Stimulated activated CD4-positive, alpha-beta T cell treated with anti-CD3 and anti-CD28 coated beads, Interleukin-12 subunit alpha, Interleukin-12 subunit beta, amount 100 ng/mL, for 24 hours (primary cell): ENCODE measurements at regions not wholly inside any gene's neighbourhood (a gene's known extent, or its start where the extent isn't known, plus 50 kb on each side); places are given as distances from the start of the nearest gene placed in this dataset.

Experiments
- DNase-seq, 2 experiments: peaks; one replicate each; pipeline ENCODE4 v3.0.0-alpha.2; 2020; ENCODE audit warnings: low read depth in 2 of 2

DNA sequence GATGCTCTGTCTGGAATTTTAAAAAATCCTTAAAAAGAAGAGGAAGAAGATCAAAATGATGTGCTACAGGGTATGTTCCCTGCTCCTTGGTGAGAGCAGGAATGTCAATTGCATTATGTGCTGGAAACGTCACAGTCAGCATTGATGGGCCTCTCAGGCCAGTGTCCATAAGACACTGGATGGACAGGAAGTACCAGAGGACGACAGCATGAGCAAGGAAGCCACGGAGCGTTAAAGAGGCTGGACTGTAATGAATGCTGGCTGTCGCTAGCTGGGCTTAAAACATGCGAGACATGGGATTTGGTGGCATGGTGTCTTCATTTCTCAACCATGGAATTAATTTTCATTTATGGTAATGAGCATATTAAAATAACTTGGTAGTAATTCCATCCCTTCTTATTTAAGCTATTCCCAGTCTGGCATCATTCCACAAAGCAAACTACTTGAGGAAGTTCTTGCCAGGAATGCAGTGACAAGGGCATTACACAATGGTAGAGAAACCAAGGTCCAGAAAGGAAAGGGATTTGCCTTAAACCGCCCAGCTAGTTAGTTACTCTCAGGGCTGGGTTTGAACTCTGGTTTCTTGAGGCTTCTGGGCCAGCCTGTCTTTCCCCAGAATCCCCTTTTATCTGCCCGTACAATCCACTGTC, 166.6 kb upstream of the SOX4 start:
- no peak for DNase-seq

DNA sequence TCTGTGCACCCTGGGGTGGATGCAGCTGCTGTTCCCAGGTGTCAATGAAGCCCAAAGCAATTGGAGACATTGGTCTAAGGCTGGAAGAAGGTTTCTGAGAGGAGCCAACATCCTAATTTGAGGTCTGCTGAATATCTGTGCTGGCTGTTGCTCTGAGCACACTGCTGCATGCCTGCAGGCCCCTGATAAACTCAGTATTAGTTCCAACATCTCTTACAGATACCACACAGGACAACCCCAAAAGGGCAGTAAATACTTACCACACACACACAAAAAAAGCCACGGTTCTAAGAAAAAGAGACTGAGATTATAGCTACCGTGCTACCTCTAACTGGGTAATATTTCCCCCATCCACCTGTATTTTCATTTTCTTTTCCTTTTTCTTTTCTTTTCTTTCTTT, 164.3 kb upstream of the SOX4 start:
- no peak for DNase-seq

DNA sequence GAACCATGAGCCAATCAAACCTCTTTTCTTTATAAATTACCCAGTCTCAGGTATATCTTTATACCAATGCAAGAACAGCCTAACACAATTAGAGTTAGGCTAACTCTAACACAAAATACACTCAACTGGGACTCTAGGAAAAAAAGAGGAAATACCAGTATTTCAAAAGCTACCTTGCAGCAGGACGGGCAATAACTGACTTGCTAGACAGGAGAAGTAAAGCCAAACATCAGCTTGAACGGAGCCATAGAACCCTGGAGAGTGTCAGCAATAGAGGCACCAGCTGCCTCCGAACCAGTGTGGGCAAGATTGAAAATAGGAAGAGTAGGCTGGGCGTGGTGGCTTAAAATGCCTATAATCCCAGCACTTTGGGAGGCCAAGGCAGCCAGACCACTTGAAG, 162.0 kb upstream of the SOX4 start:
- no peak for DNase-seq

DNA sequence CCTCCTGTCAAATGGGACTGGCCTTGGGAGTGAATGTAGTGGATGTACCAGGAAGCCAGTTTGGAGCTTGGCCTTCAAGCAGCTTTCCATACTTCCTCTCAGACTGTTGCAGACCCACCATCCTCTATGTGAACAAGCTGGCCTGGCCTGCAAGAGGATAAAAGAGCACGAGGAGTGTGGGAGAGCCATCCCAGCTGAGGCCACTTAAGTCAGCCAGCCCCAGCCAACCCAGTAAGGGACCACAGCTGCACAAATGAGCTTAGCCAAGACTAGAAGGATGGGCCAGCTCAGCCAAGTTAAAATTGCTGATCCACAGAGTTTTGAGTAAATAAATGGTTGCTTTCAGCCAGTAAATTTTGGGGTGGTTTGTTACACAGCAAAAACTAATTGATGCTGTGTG, 156.9 kb upstream of the SOX4 start:
- no peak for DNase-seq

DNA sequence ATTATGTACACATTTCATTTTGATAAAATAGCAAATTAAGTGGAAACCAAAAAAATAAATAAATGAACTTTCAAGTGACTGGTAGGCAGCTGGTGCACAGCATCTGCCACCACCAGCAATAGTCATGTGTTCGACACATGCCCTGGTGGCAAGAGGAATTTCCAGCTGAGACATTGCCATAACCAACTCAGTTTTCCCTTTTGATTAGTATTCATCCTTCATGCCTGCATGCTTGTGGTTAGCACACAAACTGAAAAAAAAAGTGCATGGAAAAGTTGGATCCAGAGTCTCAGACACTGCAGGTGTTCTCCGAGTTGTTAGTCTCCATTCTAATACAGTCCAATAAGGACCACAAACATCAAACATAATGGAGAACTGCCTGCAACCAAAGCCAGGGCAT, 156.0 kb upstream of the SOX4 start:
- DNase-seq = no peak

DNA sequence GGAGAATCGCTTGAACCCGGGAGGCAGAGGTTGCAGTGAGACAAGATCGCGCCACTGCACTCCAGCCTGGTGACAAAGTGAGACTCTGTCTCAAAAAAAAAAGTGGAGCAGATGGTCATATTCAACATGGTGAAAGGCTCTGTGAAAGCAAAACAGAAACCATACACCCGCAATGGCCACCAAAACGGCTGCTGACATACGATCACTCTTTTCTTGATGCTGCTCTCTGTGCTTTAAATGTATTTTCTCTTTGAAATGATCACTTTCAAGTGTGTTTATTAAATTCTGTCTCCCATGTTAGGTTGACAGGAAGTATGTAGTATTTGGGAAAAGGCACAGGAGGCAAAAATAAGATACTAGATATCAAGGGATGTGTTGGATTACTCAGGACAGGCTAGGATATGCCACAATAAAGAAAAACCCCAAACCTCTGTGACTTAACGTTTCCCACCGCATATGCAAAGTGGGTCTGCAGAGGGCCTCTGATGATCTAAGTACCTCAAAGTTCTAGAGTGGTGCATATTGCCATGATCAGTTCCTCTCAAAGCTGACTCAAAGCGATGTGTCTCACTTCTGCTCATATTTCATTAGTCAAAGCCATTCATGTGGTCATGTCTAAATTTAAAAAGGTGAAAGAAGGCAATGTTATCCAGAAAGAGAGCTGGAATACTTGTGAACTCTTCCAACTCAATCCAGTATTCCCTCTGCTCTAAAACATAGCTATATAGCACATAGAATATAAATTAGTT, 155.1 kb upstream of the SOX4 start:
- peak in 1 of 2 experiments; percentile 19 for DNase-seq

DNA sequence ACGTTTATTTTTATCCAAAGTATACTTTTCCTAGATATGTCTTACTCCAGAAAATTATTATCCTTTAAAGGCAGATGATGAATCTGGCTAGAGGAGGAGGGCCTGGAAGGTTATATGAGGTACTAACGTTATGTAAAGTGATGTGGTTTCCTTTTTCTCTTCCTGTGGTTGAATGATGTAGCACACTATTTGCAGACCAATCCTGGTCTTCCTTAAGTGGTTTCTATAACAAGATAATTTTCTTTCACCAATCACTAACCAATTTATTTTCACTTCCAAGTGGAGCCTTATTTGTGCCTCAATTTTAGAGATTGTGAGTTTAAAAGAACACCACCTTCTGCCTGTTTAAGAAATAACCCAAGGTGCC, 154.6 kb upstream of the SOX4 start:
- DNase-seq = no peak

DNA sequence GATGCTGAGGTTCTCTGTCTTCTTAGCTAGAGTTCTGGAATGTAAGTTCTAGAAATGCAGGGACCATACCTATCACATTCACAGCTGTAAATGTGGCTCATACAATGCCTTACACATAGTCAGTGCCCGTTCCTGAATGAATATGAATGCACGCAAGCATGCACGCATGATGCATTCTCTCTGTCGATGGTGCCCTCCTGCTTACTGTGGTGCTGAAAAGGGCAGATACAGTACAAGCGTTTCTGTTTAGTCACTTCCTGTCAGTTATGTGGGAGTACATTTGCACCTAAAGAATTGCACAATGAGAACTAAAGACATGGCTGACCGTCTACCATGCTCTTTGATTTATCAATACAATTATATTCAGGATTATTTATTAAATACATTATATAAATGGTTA, 152.2 kb upstream of the SOX4 start:
- DNase-seq = no peak

DNA sequence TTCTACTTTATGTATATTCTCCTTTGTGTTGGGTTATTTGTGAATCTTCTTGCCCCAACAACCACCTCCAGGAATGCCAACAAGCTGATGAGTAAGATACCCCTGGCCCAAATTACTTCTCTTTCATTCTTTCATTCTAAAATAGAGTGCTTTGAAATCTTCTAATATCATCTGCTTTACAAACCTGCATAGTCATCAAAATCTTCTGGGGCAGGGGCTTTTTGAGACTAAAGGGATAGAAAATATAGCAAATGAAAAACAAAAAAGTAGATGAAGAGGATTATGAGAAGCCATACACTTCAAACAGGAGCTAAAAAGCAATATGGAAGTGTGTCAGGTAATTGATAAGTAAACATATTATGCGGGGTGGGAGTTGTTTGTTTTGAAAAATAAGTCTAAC, 150.7 kb upstream of the SOX4 start:
- no peak for DNase-seq

DNA sequence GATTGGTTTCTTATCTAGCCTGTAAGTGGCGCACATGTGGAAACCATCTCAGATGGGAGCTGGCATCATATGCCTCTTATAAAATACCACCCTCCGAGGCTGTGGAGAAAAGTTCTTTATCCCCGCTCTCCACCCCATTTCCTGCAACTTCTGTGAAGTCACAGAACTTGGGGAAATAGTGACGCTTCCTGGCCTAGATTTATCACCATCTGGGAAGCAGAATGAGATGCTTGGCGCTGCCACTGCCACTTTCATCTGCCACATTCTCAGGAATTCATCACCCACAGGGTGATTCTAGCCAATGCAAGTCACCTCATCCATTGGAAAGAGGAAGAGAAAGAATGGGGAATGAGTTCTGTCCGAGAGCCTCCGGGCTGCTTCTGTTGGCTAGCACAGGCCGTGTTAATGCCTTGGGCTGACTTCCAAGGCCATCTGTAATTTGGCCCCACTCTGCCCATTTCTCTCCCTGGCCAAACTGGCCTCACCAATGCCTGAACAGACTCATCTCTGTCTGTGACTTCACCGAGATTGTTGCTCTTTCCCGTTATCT, 148.8 kb upstream of the SOX4 start:
- DNase-seq = no peak

DNA sequence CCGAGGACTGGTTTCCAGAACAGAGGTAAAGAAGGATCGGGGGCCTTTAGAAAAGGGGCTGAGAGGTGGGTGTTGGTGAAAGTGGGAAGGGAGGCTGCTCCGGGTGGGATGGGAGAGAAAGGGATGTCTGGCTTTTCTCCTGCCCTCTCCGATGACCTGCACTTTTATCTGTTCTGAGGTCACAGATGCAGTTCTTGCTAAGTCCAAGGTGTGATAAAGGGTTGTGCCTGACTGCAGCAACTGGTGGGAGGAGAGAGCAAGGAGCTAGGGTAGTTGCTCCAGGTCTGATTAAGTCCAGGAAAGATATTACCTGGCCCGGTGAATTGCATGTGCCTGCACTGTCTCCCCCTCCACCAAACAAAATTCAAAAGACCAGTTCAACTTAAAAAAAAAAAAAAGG, 145.6 kb upstream of the SOX4 start:
- no peak for DNase-seq

DNA sequence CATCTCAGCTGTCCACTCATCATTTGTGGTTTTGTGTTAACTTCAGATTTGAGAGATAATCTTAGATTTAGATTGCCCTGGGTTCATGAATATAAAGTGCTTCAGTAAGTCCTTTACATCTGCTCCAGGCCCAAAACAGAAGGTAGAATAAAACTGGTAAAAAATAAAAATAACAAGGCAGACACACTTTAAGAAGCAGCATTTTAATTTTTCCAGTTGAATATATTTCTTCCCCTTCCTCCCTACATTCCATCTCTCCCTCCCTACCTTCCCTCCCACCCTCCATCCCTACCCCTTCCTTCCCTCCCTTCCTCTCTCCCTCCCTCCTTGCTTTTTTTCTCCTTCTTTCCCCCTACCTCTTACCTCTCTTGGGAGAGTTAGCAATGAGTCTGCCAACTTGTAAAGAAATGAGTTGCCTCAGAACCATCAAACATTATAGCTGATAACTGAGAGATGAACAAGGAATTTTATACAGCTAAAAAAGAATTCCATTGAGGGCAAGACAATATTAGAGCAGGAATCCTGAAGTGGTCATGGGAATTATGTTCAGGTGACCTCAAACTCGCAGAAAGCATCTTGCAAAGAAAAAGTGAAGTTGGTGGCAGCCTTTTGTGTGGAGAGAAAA, 145.0 kb upstream of the SOX4 start:
- no peak for DNase-seq

DNA sequence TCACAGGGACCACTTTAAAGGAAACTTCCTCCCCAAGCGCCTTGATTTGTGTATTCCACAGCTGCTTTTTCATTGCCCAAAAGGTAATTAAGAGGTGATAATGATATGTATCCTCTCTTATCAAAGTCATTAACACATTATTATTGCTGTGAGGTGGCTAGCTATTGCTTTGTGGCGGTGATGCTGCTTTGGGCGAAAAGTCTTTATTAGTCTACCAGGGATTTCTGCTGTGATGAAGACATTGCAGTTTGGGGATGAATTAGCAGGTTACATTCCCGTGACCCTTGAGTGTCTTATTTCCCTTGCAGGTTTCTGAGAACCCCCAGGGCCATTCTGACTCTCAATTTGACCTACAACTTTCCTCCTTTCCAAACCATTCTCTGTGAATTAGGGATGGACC, 143.4 kb upstream of the SOX4 start:
- DNase-seq = no peak

DNA sequence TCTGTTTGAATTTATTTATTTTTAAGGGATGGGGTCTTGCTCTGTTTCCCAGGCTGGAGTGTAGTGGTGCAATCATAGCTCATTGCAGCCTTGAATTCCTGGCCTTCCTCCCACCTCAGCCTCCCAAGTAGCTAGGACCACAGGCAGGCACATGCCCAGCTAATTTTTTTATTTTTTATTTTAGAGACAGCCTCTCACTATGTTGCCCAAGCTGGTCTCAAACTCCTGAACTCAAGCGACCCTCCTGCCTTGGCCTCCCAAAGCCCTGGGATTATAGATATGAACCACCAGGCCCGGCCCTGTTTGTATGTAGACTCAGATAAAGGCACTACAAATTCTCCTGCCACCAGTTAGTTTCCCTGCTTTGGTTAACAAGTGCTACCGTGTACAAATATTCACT, 142.9 kb upstream of the SOX4 start:
- DNase-seq = no peak

DNA sequence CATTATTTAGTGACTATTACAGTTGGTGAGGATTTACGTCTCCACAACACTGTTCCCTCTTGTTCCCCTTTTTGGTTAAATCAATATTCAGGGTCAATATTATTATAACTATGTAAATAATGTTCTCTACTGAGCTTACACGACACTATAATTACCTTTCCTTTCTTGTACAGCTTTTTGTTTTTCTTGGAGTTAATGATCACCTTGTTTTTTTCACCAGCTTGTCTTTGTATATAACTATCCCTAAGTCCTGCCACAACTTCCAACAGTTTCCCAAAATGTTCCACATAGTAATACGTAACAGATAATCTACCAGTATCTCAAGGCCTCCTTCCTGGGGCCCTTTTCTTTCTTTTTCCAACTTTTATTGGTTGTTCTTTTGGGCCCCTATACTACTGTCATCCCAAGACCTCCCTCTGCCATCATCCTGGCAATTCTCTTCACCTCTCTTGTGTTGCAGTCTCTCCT, 142.0 kb upstream of the SOX4 start:
- no peak for DNase-seq

DNA sequence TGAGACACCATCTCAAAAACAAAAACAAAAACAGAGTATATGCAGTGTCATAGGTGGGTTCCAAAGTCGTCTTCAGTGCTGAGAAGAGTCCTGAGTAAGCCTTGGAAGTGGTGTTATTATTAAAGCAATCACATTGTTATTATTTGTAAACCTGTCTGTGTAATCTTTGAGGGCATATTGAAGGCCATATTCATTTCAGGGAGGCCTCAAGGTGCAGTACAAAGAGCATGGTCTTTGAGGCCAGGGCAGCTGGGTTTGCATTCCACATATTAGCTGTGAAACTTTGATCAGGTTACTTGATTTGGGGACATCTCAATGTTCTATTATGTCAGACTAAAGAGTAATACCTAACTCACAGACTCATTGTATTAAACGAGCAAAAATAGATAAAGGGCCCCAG, 139.3 kb upstream of the SOX4 start:
- no peak for DNase-seq

DNA sequence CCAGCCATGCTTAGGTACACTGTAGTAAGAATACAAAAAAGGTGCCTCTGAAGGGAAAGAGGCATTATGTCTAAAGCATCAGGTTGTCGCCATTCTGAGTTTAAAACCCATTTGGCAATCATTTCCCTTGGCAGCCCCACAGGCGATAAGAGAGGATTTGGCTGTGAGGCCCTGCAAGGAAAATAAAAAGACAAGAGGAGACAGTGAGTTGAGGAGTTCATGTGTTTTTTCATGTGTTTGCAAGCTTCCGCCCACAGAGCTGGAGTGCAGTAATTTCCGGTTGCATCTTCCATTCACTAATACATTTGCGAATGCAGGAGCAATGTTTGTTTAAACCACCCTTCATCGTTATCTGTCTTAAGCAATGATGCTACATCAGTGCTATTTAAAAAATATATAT, 138.5 kb upstream of the SOX4 start:
- DNase-seq = no peak

DNA sequence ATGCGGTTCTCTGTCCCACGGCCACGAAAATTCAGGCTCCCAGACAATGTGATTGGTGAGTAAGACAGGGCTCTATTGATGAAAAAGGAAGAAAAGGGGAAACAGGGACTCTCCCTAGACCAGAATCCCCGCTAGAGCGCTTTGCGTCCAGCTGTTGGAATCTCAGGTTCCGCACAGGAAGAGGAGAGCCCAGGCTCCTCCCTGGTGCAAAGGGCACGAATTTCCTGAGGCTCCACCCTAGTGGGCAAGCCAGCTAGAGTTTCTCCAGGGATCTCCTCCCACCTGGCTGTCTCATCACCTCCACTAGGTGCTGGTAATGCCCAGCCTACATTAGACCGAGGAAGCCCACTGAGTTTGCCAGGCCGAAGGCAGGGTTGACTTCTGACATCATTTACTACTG, 135.9 kb upstream of the SOX4 start:
- no peak for DNase-seq

DNA sequence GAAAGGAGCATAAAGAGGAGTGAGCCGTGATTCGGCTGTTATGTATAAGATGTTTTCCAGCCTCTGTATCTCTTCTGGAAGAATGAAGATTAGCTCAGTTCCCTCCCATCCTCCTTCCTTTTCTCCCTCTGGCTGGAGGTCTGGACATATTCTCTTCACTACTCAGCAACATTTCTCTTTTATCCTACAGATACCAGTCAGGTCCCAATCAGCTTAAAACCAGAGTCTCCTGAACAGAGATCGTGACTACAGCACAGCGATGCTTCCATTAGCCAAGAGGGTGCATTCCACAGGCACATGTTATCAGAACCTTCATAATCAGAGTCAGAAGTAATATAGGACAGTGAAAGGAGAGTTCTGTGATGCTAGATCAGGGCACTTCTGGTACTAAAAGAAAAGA, 133.9 kb upstream of the SOX4 start:
- DNase-seq = no peak

DNA sequence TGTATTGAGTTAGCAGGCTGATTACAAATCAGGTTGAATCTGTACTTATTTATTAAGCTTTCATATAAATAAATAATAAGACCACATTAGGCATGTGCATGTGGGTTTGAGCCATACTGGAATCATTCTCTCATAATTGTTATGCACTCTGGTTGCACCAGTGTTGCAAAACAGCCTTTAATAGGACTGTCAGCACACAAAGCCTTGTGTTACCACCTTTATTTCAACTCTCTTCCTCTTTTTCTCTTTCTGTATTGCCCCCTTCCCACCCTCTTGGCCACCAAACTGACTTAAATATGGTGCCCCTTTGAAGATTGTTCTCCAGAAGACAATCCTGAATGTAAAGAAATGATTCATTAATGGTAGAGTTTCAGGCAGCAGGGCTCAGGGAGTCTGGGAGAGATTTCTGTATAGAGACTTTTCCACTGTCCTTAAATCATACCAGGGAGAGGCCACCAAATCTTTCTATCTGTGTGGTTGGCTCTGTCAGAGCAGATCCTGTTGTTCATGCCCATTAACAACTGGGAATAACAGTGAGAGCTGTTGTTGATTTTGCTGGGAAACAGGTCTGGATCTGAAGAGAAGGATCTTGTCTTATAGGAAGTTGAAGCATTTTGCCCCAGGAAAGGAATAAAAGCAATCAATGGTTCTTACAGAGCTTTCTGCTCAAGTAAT, 131.6 kb upstream of the SOX4 start:
- no peak for DNase-seq

DNA sequence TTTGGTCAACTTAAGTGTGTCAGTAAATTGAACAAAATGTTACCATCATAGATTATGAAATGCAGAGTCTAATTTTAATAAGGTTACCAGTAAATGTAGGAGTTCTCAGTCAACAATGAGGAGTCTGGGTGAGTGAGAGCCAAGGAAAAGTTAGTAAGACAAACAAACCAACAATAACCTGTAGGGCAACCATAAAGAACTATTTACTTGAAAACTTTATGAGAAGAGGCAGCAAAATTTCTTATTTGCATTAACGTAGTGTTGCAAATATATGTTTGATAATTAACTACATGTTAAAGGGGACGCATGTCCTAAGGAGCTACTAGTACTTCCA, 131.1 kb upstream of the SOX4 start:
- no peak for DNase-seq

DNA sequence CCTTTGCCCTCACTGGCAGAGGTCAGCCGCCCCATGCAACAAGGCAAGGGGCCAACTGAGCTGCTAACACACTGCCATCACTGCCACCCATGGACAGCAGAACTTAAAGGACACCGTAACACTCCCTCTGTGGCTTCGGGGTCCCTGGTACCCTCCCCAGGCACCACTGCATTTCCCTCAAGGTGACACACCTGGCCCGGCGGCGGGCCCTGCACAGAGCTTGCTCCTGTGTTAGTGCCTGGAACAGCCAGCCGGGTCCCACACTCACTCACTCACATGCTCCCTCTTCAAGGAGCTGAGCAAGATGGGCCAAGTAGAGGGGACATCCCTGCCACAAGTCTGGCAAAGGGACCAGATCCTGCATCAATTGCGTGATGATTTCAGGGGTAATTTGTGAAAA, 126.5 kb upstream of the SOX4 start:
- DNase-seq = no peak

DNA sequence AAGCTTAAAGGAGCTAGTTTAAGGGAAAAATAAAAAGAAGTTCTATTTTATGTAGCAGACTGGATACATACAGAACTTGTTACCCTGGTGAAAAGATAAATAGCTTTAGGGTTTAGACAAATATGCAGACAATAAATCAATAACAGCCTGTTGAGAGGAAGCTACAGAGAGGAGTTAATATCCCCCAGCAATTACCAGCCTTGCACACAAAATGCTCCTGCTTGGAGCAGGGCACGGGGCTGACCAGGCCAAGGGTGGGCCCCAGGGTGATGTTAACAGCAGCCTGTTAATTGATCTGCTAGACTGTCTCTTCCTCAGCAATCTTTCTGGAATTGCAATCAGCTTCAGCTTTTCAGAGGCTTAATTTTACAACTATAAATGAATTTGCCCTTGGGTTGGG, 125.1 kb upstream of the SOX4 start:
- no peak for DNase-seq
